A549 (cell line): ENCODE measurements at regions not wholly inside any gene's neighbourhood (a gene's known extent, or its start where the extent isn't known, plus 50 kb on each side); places are given as distances from the start of the nearest gene placed in this dataset.

Experiments used
- ATAC-seq, 2 experiments: fragments of 200-7000 bp in 1 of 2; fragments of >200 bp in 1 of 2; cut with Nextera tagmentation in 1 of 2; cut with Tn5 transposase in 1 of 2; 3 replicates each; pipeline versions ENCODE4 v1.8.0 to v1.9.1; 2018 to 2020; ENCODE audit warnings: mild to moderate bottlenecking in 1 of 2, moderate library complexity in 1 of 2
- CTCF ChIA-PET: fragments of 300-600 bp; sonication (Branson Sonifier 250); formaldehyde crosslinking; extraction: SDS; loops from one replicate; lab custom pipeline; 2021; ENCODE audit warnings: antibody characterized with exemption, inconsistent platforms; lab: Yijun Ruan, JAX
- POLR2A ChIA-PET: fragments of 350-600 bp; formaldehyde crosslinking; extraction: SDS; loops from one replicate; lab custom pipeline; 2021; ENCODE audit warnings: antibody characterized with exemption, inconsistent platforms; lab: Yijun Ruan, JAX
- DNase-seq, 2 experiments: peaks; one replicate each; pipeline versions ENCODE4 v3.0.0 to v3.0.0-alpha.2; 2011 to 2016; ENCODE audit warnings: low read depth in 1 of 2, low spot score in 1 of 2
- FAIRE-seq: peaks from 2 replicates; lab custom pipeline; 2011; peaks lifted over from hg19 to GRCh38; lab: Jason Lieb, UNC
- H3K27ac ChIP-seq, 2 experiments: fragments of >200 bp; sonication (Bioruptor Twin); formaldehyde crosslinking; 3 replicates each; pipeline ENCODE4 v1.5.1; 2016 to 2017
- H3K4me1 ChIP-seq: fragments of >200 bp; sonication (Bioruptor Twin); formaldehyde crosslinking; 3 replicates; pipeline ENCODE4 v1.6.1; 2016
- H3K4me2 ChIP-seq: fragments of >200 bp; sonication (Bioruptor Twin); formaldehyde crosslinking; 3 replicates; pipeline ENCODE4 v1.6.1; 2016
- H3K4me3 ChIP-seq: fragments of >200 bp; sonication (Bioruptor Twin); formaldehyde crosslinking; 3 replicates; pipeline ENCODE4 v1.5.1; 2016
- H3K9me3 ChIP-seq: fragments of >200 bp; sonication (Bioruptor Twin); formaldehyde crosslinking; 3 replicates; pipeline ENCODE4 v1.6.1; 2016
- CEBPB ChIP-seq, 2 experiments: fragments of >200 bp in 1 of 2; sonication (Bioruptor Twin) in 1 of 2; formaldehyde crosslinking in 1 of 2; IDR thresholded peaks; 2 replicates each; pipeline ENCODE4 v1.6.1; 2012 to 2016
- CHD2 ChIP-seq: fragments of 150-350 bp; IDR thresholded peaks from 2 replicates; pipeline ENCODE4 v1.6.1; 2014; ENCODE audit warnings: low read length; ENCODE audit not compliant: partially characterized antibody
- CHD4 ChIP-seq: fragments of 200-600 bp; sonication (generic); IDR thresholded peaks from 2 replicates; pipeline ENCODE4 v1.6.1; 2016; ENCODE audit warnings: antibody characterized with exemption, mild to moderate bottlenecking, borderline replicate concordance
- EHMT2 ChIP-seq: fragments of 200-600 bp; sonication (generic); IDR thresholded peaks from 2 replicates; pipeline ENCODE4 v1.6.1; 2016; ENCODE audit warnings: antibody characterized with exemption, low read depth, mild to moderate bottlenecking, moderate library complexity
- ESRRA ChIP-seq: fragments of 150-350 bp; IDR thresholded peaks from 2 replicates; pipeline ENCODE4 v1.6.1; 2014; ENCODE audit warnings: mild to moderate bottlenecking, low read length, borderline replicate concordance
- FOSB ChIP-seq: fragments of 250-450 bp; sonication (Bioruptor Pico); IDR thresholded peaks from 2 replicates; pipeline ENCODE4 v1.5.0; 2020; ENCODE audit warnings: mild to moderate bottlenecking, moderate library complexity
- FOSL2 ChIP-seq, 2 experiments: fragments of 450-650 bp in 1 of 2; fragments of >200 bp in 1 of 2; sonication (Bioruptor Twin) in 1 of 2; formaldehyde crosslinking; IDR thresholded peaks; 2 replicates each; pipeline versions ENCODE4 v1.5.0 to v1.6.1; 2016 to 2020; ENCODE audit warnings: mild to moderate bottlenecking in 1 of 2, moderate library complexity in 1 of 2
- FOXS1 ChIP-seq: fragments of 250-450 bp; sonication (Bioruptor Pico); IDR thresholded peaks from 2 replicates; pipeline ENCODE4 v1.5.0; 2020; ENCODE audit warnings: mild to moderate bottlenecking, moderate library complexity
- HOXA7 ChIP-seq: fragments of 250-450 bp; sonication (Bioruptor Pico); IDR thresholded peaks from 2 replicates; pipeline ENCODE4 v1.5.0; 2020; ENCODE audit warnings: mild to moderate bottlenecking, moderate library complexity
- HOXB5 ChIP-seq: fragments of 250-450 bp; sonication (Bioruptor Pico); IDR thresholded peaks from 2 replicates; pipeline ENCODE4 v1.5.0; 2020; ENCODE audit warnings: mild to moderate bottlenecking, moderate library complexity
- JUNB ChIP-seq: fragments of >200 bp; sonication (Bioruptor Twin); formaldehyde crosslinking; IDR thresholded peaks from 2 replicates; pipeline ENCODE4 v1.6.1; 2016
- MAZ ChIP-seq: fragments of 150-350 bp; IDR thresholded peaks from 2 replicates; pipeline ENCODE4 v1.6.1; 2014; ENCODE audit warnings: antibody characterized with exemption, low read depth, low read length, borderline replicate concordance
- MYC ChIP-seq: IDR thresholded peaks from 2 replicates; pipeline ENCODE4 v1.6.1; 2012; ENCODE audit warnings: mild to moderate bottlenecking, inconsistent platforms, low read length, improper control_type of control experiment, borderline replicate concordance
- NFE2L2 ChIP-seq: fragments of 150-350 bp; conservative IDR thresholded peaks from 2 replicates; pipeline ENCODE4 v1.6.1; 2014; ENCODE audit warnings: low read length
- NR3C1 ChIP-seq: fragments of >200 bp; sonication (Bioruptor Twin); formaldehyde crosslinking; IDR thresholded peaks from 3 replicates; pipeline ENCODE4 v1.6.1; 2017
- POLR2A ChIP-seq: IDR thresholded peaks from 2 replicates; pipeline ENCODE4 v1.6.1; 2012; ENCODE audit warnings: mild to moderate bottlenecking, low read length
- POLR2AphosphoS2 ChIP-seq: conservative IDR thresholded peaks from 2 replicates; pipeline ENCODE4 v1.6.1; 2012; ENCODE audit warnings: low read length, improper control_type of control experiment, inconsistent platforms
- RARB ChIP-seq: fragments of 250-450 bp; sonication (Bioruptor Pico); IDR thresholded peaks from 2 replicates; pipeline ENCODE4 v1.8.0; 2021; ENCODE audit warnings: mild to moderate bottlenecking, moderate library complexity
- RCOR1 ChIP-seq: fragments of 150-350 bp; IDR thresholded peaks from 2 replicates; pipeline ENCODE4 v1.6.1; 2014; ENCODE audit warnings: antibody characterized with exemption, low read length, low read depth
- RFX5 ChIP-seq: fragments of 450-650 bp; IDR thresholded peaks from 2 replicates; pipeline ENCODE4 v1.7.1; 2014; ENCODE audit warnings: antibody characterized with exemption, mild to moderate bottlenecking, moderate library complexity
- SREBF2 ChIP-seq: fragments of 450-650 bp; IDR thresholded peaks from 2 replicates; pipeline ENCODE4 v1.6.1; 2014; ENCODE audit warnings: mild to moderate bottlenecking, moderate library complexity
- TFCP2L1 ChIP-seq: fragments of 250-450 bp; sonication (Bioruptor Pico); IDR thresholded peaks from 2 replicates; pipeline ENCODE4 v1.5.0; 2021; ENCODE audit warnings: mild to moderate bottlenecking
- ZC3H11A ChIP-seq: fragments of 450-650 bp; IDR thresholded peaks from 2 replicates; pipeline ENCODE4 v1.6.1; 2014; ENCODE audit warnings: antibody characterized with exemption, mild to moderate bottlenecking
- ZFP36 ChIP-seq: fragments of 450-650 bp; IDR thresholded peaks from 2 replicates; pipeline ENCODE4 v1.6.1; 2014; ENCODE audit warnings: borderline replicate concordance; ENCODE audit not compliant: partially characterized antibody
- WGBS: methylation state at CpG from one replicate; pipeline ENCODE4 v1.1.6; 2017; ENCODE audit errors: missing lambda C conversion rate; 5-methylcytosine and 5-hydroxymethylcytosine counted together
- TF ChIP-seq, protein P1 (sequence below): fragments of 250-450 bp; sonication (Bioruptor Pico); IDR thresholded peaks from 2 replicates; pipeline ENCODE4 v1.5.0; 2020; ENCODE audit warnings: low read depth, mild to moderate bottlenecking, moderate library complexity
- TF ChIP-seq, protein P2 (sequence below): IDR thresholded peaks from 2 replicates; pipeline ENCODE4 v1.6.1; 2012; ENCODE audit warnings: low read depth, borderline replicate concordance
- TF ChIP-seq, protein P3 (sequence below): fragments of 450-650 bp; IDR thresholded peaks from 2 replicates; pipeline ENCODE4 v1.6.1; 2014; ENCODE audit warnings: antibody characterized with exemption
- TF ChIP-seq, protein P4 (sequence below): fragments of 200-600 bp; sonication (generic); IDR thresholded peaks from 2 replicates; pipeline ENCODE4 v1.6.1; 2016; ENCODE audit warnings: antibody characterized with exemption, mild to moderate bottlenecking, moderate library complexity
- TF ChIP-seq, protein P5 (sequence below): IDR thresholded peaks from 2 replicates; pipeline ENCODE4 v1.6.1; 2012

DNA sequence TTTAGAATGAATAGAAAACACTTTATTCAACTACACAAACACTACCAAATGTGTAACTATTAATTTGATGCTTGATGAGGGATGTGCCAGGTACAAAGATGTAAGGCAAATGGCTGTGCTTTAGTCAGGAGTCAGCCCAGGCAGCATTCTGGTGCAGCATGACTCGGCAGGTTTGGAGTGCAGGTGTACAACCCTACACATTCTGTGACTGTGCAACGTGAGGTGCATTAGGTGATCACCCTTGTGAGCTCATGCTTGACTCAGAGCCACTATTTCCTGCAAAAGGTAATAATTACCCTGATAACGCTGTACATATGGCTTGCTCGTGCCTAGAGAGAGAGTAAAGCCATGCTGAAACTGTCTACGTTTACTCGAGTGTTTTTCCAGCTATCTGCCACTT lies 288.7 kb upstream of the DSEL start:
- ATAC-seq, result no peak
- no peak for FAIRE-seq
- TF ChIP-seq, protein P1, sequence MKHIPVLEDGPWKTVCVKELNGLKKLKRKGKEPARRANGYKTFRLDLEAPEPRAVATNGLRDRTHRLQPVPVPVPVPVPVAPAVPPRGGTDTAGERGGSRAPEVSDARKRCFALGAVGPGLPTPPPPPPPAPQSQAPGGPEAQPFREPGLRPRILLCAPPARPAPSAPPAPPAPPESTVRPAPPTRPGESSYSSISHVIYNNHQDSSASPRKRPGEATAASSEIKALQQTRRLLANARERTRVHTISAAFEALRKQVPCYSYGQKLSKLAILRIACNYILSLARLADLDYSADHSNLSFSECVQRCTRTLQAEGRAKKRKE (CRISPR knock-in tag), result no peak
- TF ChIP-seq RARB (CRISPR knock-in tag) (no peak), EHMT2 (no peak), MYC (no peak), ZC3H11A (no peak), HOXB5 (CRISPR knock-in tag) (no peak), NR3C1 (no peak), FOSB (CRISPR knock-in tag) (no peak), POLR2AphosphoS2 (no peak), ZFP36 (no peak), TFCP2L1 (no peak), RFX5 (no peak), HOXA7 (CRISPR knock-in tag) (no peak), RCOR1 (no peak), FOSL2 (IDR thresholded peaks at IDR 0.05) (no peak), FOSL2 (CRISPR knock-in tag; IDR thresholded peaks at IDR 0.05) (no peak), MAZ (no peak)
- TF ChIP-seq, protein P2, sequence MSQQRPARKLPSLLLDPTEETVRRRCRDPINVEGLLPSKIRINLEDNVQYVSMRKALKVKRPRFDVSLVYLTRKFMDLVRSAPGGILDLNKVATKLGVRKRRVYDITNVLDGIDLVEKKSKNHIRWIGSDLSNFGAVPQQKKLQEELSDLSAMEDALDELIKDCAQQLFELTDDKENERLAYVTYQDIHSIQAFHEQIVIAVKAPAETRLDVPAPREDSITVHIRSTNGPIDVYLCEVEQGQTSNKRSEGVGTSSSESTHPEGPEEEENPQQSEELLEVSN, result no peak
- TF ChIP-seq, protein P3, sequence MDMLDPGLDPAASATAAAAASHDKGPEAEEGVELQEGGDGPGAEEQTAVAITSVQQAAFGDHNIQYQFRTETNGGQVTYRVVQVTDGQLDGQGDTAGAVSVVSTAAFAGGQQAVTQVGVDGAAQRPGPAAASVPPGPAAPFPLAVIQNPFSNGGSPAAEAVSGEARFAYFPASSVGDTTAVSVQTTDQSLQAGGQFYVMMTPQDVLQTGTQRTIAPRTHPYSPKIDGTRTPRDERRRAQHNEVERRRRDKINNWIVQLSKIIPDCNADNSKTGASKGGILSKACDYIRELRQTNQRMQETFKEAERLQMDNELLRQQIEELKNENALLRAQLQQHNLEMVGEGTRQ, result no peak
- TF ChIP-seq, protein P4, sequence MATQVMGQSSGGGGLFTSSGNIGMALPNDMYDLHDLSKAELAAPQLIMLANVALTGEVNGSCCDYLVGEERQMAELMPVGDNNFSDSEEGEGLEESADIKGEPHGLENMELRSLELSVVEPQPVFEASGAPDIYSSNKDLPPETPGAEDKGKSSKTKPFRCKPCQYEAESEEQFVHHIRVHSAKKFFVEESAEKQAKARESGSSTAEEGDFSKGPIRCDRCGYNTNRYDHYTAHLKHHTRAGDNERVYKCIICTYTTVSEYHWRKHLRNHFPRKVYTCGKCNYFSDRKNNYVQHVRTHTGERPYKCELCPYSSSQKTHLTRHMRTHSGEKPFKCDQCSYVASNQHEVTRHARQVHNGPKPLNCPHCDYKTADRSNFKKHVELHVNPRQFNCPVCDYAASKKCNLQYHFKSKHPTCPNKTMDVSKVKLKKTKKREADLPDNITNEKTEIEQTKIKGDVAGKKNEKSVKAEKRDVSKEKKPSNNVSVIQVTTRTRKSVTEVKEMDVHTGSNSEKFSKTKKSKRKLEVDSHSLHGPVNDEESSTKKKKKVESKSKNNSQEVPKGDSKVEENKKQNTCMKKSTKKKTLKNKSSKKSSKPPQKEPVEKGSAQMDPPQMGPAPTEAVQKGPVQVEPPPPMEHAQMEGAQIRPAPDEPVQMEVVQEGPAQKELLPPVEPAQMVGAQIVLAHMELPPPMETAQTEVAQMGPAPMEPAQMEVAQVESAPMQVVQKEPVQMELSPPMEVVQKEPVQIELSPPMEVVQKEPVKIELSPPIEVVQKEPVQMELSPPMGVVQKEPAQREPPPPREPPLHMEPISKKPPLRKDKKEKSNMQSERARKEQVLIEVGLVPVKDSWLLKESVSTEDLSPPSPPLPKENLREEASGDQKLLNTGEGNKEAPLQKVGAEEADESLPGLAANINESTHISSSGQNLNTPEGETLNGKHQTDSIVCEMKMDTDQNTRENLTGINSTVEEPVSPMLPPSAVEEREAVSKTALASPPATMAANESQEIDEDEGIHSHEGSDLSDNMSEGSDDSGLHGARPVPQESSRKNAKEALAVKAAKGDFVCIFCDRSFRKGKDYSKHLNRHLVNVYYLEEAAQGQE, result no peak
- TF ChIP-seq, protein P5, sequence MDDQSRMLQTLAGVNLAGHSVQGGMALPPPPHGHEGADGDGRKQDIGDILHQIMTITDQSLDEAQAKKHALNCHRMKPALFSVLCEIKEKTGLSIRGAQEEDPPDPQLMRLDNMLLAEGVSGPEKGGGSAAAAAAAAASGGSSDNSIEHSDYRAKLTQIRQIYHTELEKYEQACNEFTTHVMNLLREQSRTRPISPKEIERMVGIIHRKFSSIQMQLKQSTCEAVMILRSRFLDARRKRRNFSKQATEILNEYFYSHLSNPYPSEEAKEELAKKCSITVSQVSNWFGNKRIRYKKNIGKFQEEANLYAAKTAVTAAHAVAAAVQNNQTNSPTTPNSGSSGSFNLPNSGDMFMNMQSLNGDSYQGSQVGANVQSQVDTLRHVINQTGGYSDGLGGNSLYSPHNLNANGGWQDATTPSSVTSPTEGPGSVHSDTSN, result no peak
- TF ChIP-seq, all 56 proteins: peak for 0
- CTCF ChIA-PET, result no interaction called here
- H3K4me2 ChIP-seq, result no peak overlapping the region
- DNase-seq, result peak in 1 of 2 experiments; percentile 3
- H3K4me1 ChIP-seq, result no peaks in the 10 kb centered on the region
- 17% methylated on average over 6 of the region's 6 CpGs for WGBS
- no peak overlapping the region for H3K4me3 ChIP-seq
- no peak overlapping the region for H3K27ac ChIP-seq
- POLR2A ChIA-PET, result no interaction called here
- no peaks in the 10 kb centered on the region for H3K9me3 ChIP-seq

DNA sequence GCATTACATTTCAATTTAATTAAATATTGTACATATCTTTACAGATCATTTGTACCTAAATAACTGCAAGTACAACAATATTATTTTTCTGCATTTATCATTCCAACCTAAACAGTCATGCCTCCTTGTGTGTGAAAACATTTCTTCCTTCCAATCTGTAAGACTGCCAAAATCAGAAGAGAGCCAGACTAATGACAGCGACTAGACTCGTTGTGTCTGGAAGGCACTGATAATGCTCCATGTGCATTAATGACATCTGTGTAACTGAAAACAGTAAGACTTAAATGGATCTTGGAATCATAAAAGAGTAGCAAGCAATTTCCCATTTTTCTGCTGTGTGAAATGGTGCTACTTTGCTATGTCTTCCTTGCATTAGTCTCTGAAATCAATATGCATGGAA lies 278.0 kb upstream of the DSEL start:
- no peak for DNase-seq
- Histone ChIP-seq H3K4me3 (no peak overlapping the region), H3K4me1 (no peaks in the 10 kb centered on the region), H3K27ac (no peak overlapping the region), H3K4me2 (no peak overlapping the region), H3K9me3 (no peaks in the 10 kb centered on the region)
- no peak for ATAC-seq
- no peak for FAIRE-seq
- POLR2A ChIA-PET, result no interaction called here
- WGBS, result 21% methylated on average over 2 of the region's 2 CpGs
- CTCF ChIA-PET, result no interaction called here
- no peak for TF ChIP-seq NR3C1
- no peak for TF ChIP-seq RCOR1
- no peak for TF ChIP-seq POLR2AphosphoS2
- TF ChIP-seq CHD4, result no peak
- no peak for TF ChIP-seq JUNB
- no peak for TF ChIP-seq ZFP36
- no peak for TF ChIP-seq CEBPB (IDR thresholded peaks at IDR 0.05)
- no peak for TF ChIP-seq NFE2L2
- TF ChIP-seq, protein P4, result no peak
- TF ChIP-seq POLR2A, result no peak
- TF ChIP-seq ESRRA, result no peak
- no peak for TF ChIP-seq CHD2
- no peak for TF ChIP-seq SREBF2
- no peak for TF ChIP-seq FOXS1 (CRISPR knock-in tag)
